ENCODE measurements at regions not wholly inside any gene's neighbourhood (a gene's known extent, or its start where the extent isn't known, plus 50 kb on each side); places are given as distances from the start of the nearest gene placed in this dataset.
A peak's percentile ranks its signal among the peaks of the same experiment; 100 is the strongest.

- no peak for DNase-seq
Measured at GRCh38 chr9:108674766-108675530, 180.8 kb downstream of the ACTL7B start.

GRCh38 chr9:108673386-108673785 is 182.4 kb downstream of the ACTL7B start:
- DNase-seq, result no peak

- DNase-seq, result no peak
Measured at GRCh38 chr9:108672475-108673190, 183.2 kb downstream of the ACTL7B start.

GRCh38 chr9:108671794-108672193 is 184.0 kb downstream of the ACTL7B start:
- no peak for DNase-seq

GRCh38 chr9:108671176-108671575 is 184.6 kb downstream of the ACTL7B start:
- peak; percentile 10 to 16 for DNase-seq

GRCh38 chr9:108668938-108669335 is 186.8 kb downstream of the ACTL7B start:
- no peak for DNase-seq

GRCh38 chr9:108668191-108668937 is 187.4 kb downstream of the ACTL7B start:
- DNase-seq, result no peak

GRCh38 chr9:108666240-108666784 is 189.5 kb downstream of the ACTL7B start:
- no peak for DNase-seq

GRCh38 chr9:108665521-108666239 is 190.1 kb downstream of the ACTL7B start:
- DNase-seq, result no peak

GRCh38 chr9:108664309-108665255 is 191.2 kb downstream of the ACTL7B start:
- DNase-seq, result no peak

GRCh38 chr9:108663422-108663821 is 192.4 kb downstream of the ACTL7B start:
- DNase-seq, result no peak

- no peak for DNase-seq
Measured at GRCh38 chr9:108662956-108663355, 192.8 kb downstream of the ACTL7B start.

- DNase-seq, result peak; percentile 13 to 18
Measured at GRCh38 chr9:108662091-108662875, 193.5 kb downstream of the ACTL7B start.

- no peak for DNase-seq
Measured at GRCh38 chr9:108656566-108656965, 199.2 kb downstream of the ACTL7B start.

GRCh38 chr9:108655818-108656217 is 200.0 kb downstream of the ACTL7B start:
- no peak for DNase-seq

- peak in 1 of 2 experiments; percentile 10 for DNase-seq
Measured at GRCh38 chr9:108654566-108654965, 201.2 kb downstream of the ACTL7B start.

GRCh38 chr9:108652851-108653250 is 202.9 kb downstream of the ACTL7B start:
- no peak for DNase-seq

- no peak for DNase-seq
Measured at GRCh38 chr9:108650826-108651225, 205.0 kb downstream of the ACTL7B start.

GRCh38 chr9:108645520-108645919 is 210.3 kb downstream of the ACTL7B start:
- DNase-seq, result peak in 1 of 2 experiments; percentile 22

GRCh38 chr9:108643731-108644510 is 211.9 kb downstream of the ACTL7B start:
- DNase-seq, result no peak

Measured in Kasumi-1 (cell line).